DOHH2 (cell line): ENCODE measurements at regions not wholly inside any gene's neighbourhood (a gene's known extent, or its start where the extent isn't known, plus 50 kb on each side); places are given as distances from the start of the nearest gene placed in this dataset.
"Not testable (repeated sequence)": the region's sequence is repeated elsewhere in the genome, so short reads cannot be mapped to it uniquely, and the experiment has no call there.

Experiments
- H3F3A ChIP-seq: fragments of 200-600 bp; sonication (generic), shearing (Covaris generic); 2 replicates; pipeline ENCODE4 v1.6.0; 2016; ENCODE audit warnings: antibody characterized with exemption, mild to moderate bottlenecking; ENCODE audit not compliant: control insufficient read depth, insufficient read depth
- H3K27ac ChIP-seq: fragments of 200-600 bp; sonication (generic); 2 replicates; pipeline ENCODE4 v1.5.1; 2014; ENCODE audit warnings: low read depth, mild to moderate bottlenecking, low read length, moderate library complexity
- H3K27me3 ChIP-seq: fragments of 200-600 bp; sonication (generic); 2 replicates; pipeline ENCODE4 v1.6.1; 2014; ENCODE audit warnings: mild to moderate bottlenecking, low read length, mixed read lengths; ENCODE audit not compliant: control insufficient read depth
- H3K36me3 ChIP-seq: fragments of 200-600 bp; sonication (generic); 2 replicates; pipeline ENCODE4 v1.6.1; 2014; ENCODE audit warnings: mild to moderate bottlenecking, low read length, moderate library complexity, mixed read lengths; ENCODE audit not compliant: control insufficient read depth
- H3K4me1 ChIP-seq: fragments of 200-600 bp; sonication (generic); 2 replicates; pipeline ENCODE4 v1.6.1; 2014; ENCODE audit warnings: mild to moderate bottlenecking, low read length, mixed read lengths; ENCODE audit not compliant: control insufficient read depth
- H3K4me2 ChIP-seq: fragments of 200-600 bp; sonication (generic); 2 replicates; pipeline ENCODE4 v1.6.0; 2014; ENCODE audit warnings: mild to moderate bottlenecking, low read length, moderate library complexity
- H3K4me3 ChIP-seq: fragments of 200-600 bp; sonication (generic); 2 replicates; pipeline ENCODE4 v1.5.1; 2014; ENCODE audit warnings: mild to moderate bottlenecking, low read length, mixed read lengths
- H3K79me2 ChIP-seq: fragments of 200-600 bp; sonication (generic); 2 replicates; pipeline ENCODE4 v1.6.1; 2014; ENCODE audit warnings: mild to moderate bottlenecking, low read length, mixed read lengths; ENCODE audit not compliant: control insufficient read depth
- H3K9me2 ChIP-seq: fragments of 200-600 bp; sonication (generic); replicated peaks from 2 replicates; pipeline ENCODE4 v1.6.1; 2014; ENCODE audit warnings: mild to moderate bottlenecking, low read length, mixed read lengths; ENCODE audit not compliant: control insufficient read depth
- H3K9me3 ChIP-seq: fragments of 200-600 bp; sonication (generic); 2 replicates; pipeline ENCODE4 v1.6.1; 2014; ENCODE audit warnings: antibody characterized with exemption, low read length, mixed read lengths; ENCODE audit not compliant: control insufficient read depth, insufficient read depth
- H4K20me1 ChIP-seq: fragments of 200-600 bp; sonication (generic); 2 replicates; pipeline ENCODE4 v1.6.0; 2014; ENCODE audit warnings: low read depth, mild to moderate bottlenecking, antibody characterized with exemption, low read length, moderate library complexity; ENCODE audit not compliant: control insufficient read depth, insufficient read depth
- CTCF ChIP-seq: fragments of 200-600 bp; sonication (generic); IDR thresholded peaks from one replicate; pipeline ENCODE4 v1.5.1; 2014; ENCODE audit warnings: antibody characterized with exemption, mild to moderate bottlenecking, low read depth, low read length; ENCODE audit not compliant: poor library complexity, severe bottlenecking
- EZH2phosphoT487 ChIP-seq: fragments of 200-600 bp; sonication (generic); IDR thresholded peaks from 2 replicates; pipeline ENCODE4 v1.6.1; 2017; ENCODE audit warnings: borderline replicate concordance, mild to moderate bottlenecking, antibody characterized with exemption, low read length, moderate library complexity, mixed read lengths

GRCh38 chr9:34773955-34774354 is 64.0 kb upstream of the CCL21 start:
- Histone ChIP-seq H3F3A (no peaks in the 10 kb centered on the region), H3K4me1 (no peaks in the 10 kb centered on the region), H3K36me3 (no peaks in the 10 kb centered on the region), H4K20me1 (no peaks in the 10 kb centered on the region), H3K9me2 (no peaks in the 10 kb centered on the region), H3K4me3 (no peak overlapping the region), H3K27ac (no peak overlapping the region), H3K27me3 (peaks cover 4% of the 10 kb centered on the region), H3K79me2 (no peaks in the 10 kb centered on the region), H3K4me2 (no peak overlapping the region), H3K9me3 (no peaks in the 10 kb centered on the region)
- no peak for TF ChIP-seq CTCF
- TF ChIP-seq EZH2phosphoT487: no peak

GRCh38 chr9:34773306-34773910 is 63.5 kb upstream of the CCL21 start:
- Histone ChIP-seq H3K9me2 (no peaks in the 10 kb centered on the region), H3K36me3 (no peaks in the 10 kb centered on the region), H3K4me3 (no peak overlapping the region), H3F3A (no peaks in the 10 kb centered on the region), H3K9me3 (no peaks in the 10 kb centered on the region), H3K27ac (no peak overlapping the region), H3K79me2 (no peaks in the 10 kb centered on the region), H3K4me1 (no peaks in the 10 kb centered on the region), H3K27me3 (peaks cover 4% of the 10 kb centered on the region), H3K4me2 (no peak overlapping the region), H4K20me1 (no peaks in the 10 kb centered on the region)
- no peak for TF ChIP-seq CTCF
- TF ChIP-seq EZH2phosphoT487: no peak

- Histone ChIP-seq H4K20me1 (no peaks in the 10 kb centered on the region), H3K36me3 (no peaks in the 10 kb centered on the region), H3K27me3 (peaks cover 4% of the 10 kb centered on the region)
Measured at GRCh38 chr9:34771007-34771406, 61.1 kb upstream of the CCL21 start.

GRCh38 chr9:34767087-34767486 is 57.2 kb upstream of the CCL21 start:
- H3K4me2 ChIP-seq, H3F3A ChIP-seq, H3K4me1 ChIP-seq, H3K27ac ChIP-seq, H3K9me2 ChIP-seq, H3K27me3 ChIP-seq, H3K9me3 ChIP-seq, H4K20me1 ChIP-seq, H3K36me3 ChIP-seq, H3K79me2 ChIP-seq, H3K4me3 ChIP-seq: not testable (repeated sequence)

More at GRCh38 chr9:34771007-34771406, 61.1 kb upstream of the CCL21 start:
- TF ChIP-seq CTCF (no peak), EZH2phosphoT487 (no peak)
- no peaks in the 10 kb centered on the region for H3K4me1 ChIP-seq
- no peaks in the 10 kb centered on the region for H3K9me2 ChIP-seq
- H3F3A ChIP-seq: no peaks in the 10 kb centered on the region
- no peak overlapping the region for H3K4me3 ChIP-seq
- H3K9me3 ChIP-seq: no peaks in the 10 kb centered on the region
- H3K27ac ChIP-seq: no peak overlapping the region
- no peak overlapping the region for H3K4me2 ChIP-seq
- no peaks in the 10 kb centered on the region for H3K79me2 ChIP-seq
